Kidney (tissue), 13 donors: ENCODE measurements at regions not wholly inside any gene's neighbourhood (a gene's known extent, or its start where the extent isn't known, plus 50 kb on each side); places are given as distances from the start of the nearest gene placed in this dataset.

Experiments used
- DNase-seq, 5 donors: peaks; one replicate each; pipeline ENCODE4 v3.0.0-alpha.2; 2013 to 2020
- FAIRE-seq: peaks from 2 replicates; lab custom pipeline; 2012; peaks lifted over from hg19 to GRCh38; lab: Jason Lieb, UNC
- H3K27ac ChIP-seq, 2 donors: one replicate each; pipeline ENCODE4 v1.7.0; 2013; ENCODE audit warnings: low read depth in 2 of 2, low read length in 2 of 2, inconsistent platforms in 1 of 2
- H3K27me3 ChIP-seq: one replicate; pipeline ENCODE4 v1.7.1; 2013; ENCODE audit warnings: low read length, inconsistent platforms; ENCODE audit not compliant: control insufficient read depth, insufficient read depth
- H3K36me3 ChIP-seq, 3 donors: one replicate each; pipeline versions ENCODE4 v1.7.0 to v1.7.1; 2013; ENCODE audit warnings: low read length in 3 of 3, control low read depth in 1 of 3, inconsistent platforms in 1 of 3; ENCODE audit not compliant: insufficient read depth in 3 of 3, control insufficient read depth in 2 of 3
- H3K4me1 ChIP-seq, 3 donors: one replicate each; pipeline versions ENCODE4 v1.7.0 to v1.7.1; 2013; ENCODE audit warnings: low read length in 3 of 3, inconsistent platforms in 1 of 3, low read depth in 1 of 3; ENCODE audit not compliant: control insufficient read depth in 2 of 3, insufficient read depth in 2 of 3
- H3K4me3 ChIP-seq, 3 donors: one replicate each; pipeline versions ENCODE4 v1.7.0 to v1.8.1; 2013; ENCODE audit warnings: low read length in 3 of 3, control low read depth in 1 of 3, inconsistent platforms in 1 of 3
- H3K9ac ChIP-seq, 3 donors: one replicate each; pipeline versions ENCODE4 v1.7.0 to v1.7.1; 2013; ENCODE audit warnings: low read length in 3 of 3, control low read depth in 1 of 3, inconsistent platforms in 1 of 3
- H3K9me3 ChIP-seq, 3 donors: one replicate each; pipeline versions ENCODE4 v1.7.0 to v1.7.1; 2013; ENCODE audit warnings: low read length in 3 of 3, control low read depth in 1 of 3, inconsistent platforms in 1 of 3; ENCODE audit not compliant: control insufficient read depth in 2 of 3, insufficient read depth in 1 of 3
- intact Hi-C: fragments of 100-400 bp; cut with DNase I; formaldehyde crosslinking; loops from one replicate; pipeline ENCODE4 v1.11.1; 2022
- TF ChIP-seq, protein P1 (sequence below): IDR thresholded peaks from 3 replicates; pipeline ENCODE4 v1.5.1; 2012; ENCODE audit warnings: mild to moderate bottlenecking, moderate library complexity, borderline replicate concordance; ENCODE audit not compliant: insufficient read depth; ENCODE audit errors: extremely low read depth
- donor health status: control.
- donor health status: control.
- donor health status: control.
- donor health status: control.
- donor health status: control.
- donor health status: DM: yes; HTN: yes; CAD: no.
- donor health status: Normal renal cell carcinoma (clear cell type).

GRCh38 chr6:48027704-48028435 is 83.1 kb downstream of the PTCHD4 start:
- H3K4me1 ChIP-seq: no peaks in the 10 kb centered on the region
- H3K9me3 ChIP-seq: no peaks in the 10 kb centered on the region
- DNase-seq: no peak
- no peaks in the 10 kb centered on the region for H3K36me3 ChIP-seq
- H3K27ac ChIP-seq: no peak overlapping the region
- TF ChIP-seq, protein P1, sequence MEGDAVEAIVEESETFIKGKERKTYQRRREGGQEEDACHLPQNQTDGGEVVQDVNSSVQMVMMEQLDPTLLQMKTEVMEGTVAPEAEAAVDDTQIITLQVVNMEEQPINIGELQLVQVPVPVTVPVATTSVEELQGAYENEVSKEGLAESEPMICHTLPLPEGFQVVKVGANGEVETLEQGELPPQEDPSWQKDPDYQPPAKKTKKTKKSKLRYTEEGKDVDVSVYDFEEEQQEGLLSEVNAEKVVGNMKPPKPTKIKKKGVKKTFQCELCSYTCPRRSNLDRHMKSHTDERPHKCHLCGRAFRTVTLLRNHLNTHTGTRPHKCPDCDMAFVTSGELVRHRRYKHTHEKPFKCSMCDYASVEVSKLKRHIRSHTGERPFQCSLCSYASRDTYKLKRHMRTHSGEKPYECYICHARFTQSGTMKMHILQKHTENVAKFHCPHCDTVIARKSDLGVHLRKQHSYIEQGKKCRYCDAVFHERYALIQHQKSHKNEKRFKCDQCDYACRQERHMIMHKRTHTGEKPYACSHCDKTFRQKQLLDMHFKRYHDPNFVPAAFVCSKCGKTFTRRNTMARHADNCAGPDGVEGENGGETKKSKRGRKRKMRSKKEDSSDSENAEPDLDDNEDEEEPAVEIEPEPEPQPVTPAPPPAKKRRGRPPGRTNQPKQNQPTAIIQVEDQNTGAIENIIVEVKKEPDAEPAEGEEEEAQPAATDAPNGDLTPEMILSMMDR: no peak
- H3K9ac ChIP-seq: no peak overlapping the region
- intact Hi-C loops: no loop called here
- no peak for FAIRE-seq
- no peak overlapping the region for H3K4me3 ChIP-seq
- no peaks in the 10 kb centered on the region for H3K27me3 ChIP-seq

- intact Hi-C loops: no loop called here
These were observed 86.0 kb downstream of the PTCHD4 start for GRCh38 chr6:48024956-48025355.

GRCh38 chr6:48021904-48022303 is 89.1 kb downstream of the PTCHD4 start:
- Histone ChIP-seq H3K36me3 (no peaks in the 10 kb centered on the region), H3K27ac (no peak overlapping the region), H3K9me3 (no peaks in the 10 kb centered on the region), H3K9ac (no peak overlapping the region), H3K4me1 (no peaks in the 10 kb centered on the region), H3K27me3 (no peaks in the 10 kb centered on the region), H3K4me3 (no peak overlapping the region)
- DNase-seq (no peak), FAIRE-seq (no peak)
- intact Hi-C loops: no loop called here
- TF ChIP-seq, protein P1: no peak

More at GRCh38 chr6:48024956-48025355, 86.0 kb downstream of the PTCHD4 start:
- Histone ChIP-seq H3K9me3 (no peaks in the 10 kb centered on the region), H3K4me3 (no peak overlapping the region), H3K27me3 (no peaks in the 10 kb centered on the region), H3K27ac (no peak overlapping the region), H3K36me3 (no peaks in the 10 kb centered on the region), H3K9ac (no peak overlapping the region), H3K4me1 (no peaks in the 10 kb centered on the region)
- TF ChIP-seq, protein P1: no peak
- no peak for FAIRE-seq
- DNase-seq: no peak
